Loucy (cell line): ENCODE measurements at regions not wholly inside any gene's neighbourhood (a gene's known extent, or its start where the extent isn't known, plus 50 kb on each side); places are given as distances from the start of the nearest gene placed in this dataset.

Experiments used
- EZH2phosphoT487 ChIP-seq: fragments of 200-600 bp; IDR thresholded peaks from 2 replicates; pipeline ENCODE4 v1.6.1; 2018; ENCODE audit warnings: antibody characterized with exemption, mild to moderate bottlenecking, moderate library complexity, borderline replicate concordance
- TF ChIP-seq, protein P1 (sequence below): fragments of 200-600 bp; sonication (generic); conservative IDR thresholded peaks from 2 replicates; pipeline ENCODE4 v1.5.1; 2014; ENCODE audit warnings: mild to moderate bottlenecking, antibody characterized with exemption, low read length

- TF ChIP-seq, protein P1, sequence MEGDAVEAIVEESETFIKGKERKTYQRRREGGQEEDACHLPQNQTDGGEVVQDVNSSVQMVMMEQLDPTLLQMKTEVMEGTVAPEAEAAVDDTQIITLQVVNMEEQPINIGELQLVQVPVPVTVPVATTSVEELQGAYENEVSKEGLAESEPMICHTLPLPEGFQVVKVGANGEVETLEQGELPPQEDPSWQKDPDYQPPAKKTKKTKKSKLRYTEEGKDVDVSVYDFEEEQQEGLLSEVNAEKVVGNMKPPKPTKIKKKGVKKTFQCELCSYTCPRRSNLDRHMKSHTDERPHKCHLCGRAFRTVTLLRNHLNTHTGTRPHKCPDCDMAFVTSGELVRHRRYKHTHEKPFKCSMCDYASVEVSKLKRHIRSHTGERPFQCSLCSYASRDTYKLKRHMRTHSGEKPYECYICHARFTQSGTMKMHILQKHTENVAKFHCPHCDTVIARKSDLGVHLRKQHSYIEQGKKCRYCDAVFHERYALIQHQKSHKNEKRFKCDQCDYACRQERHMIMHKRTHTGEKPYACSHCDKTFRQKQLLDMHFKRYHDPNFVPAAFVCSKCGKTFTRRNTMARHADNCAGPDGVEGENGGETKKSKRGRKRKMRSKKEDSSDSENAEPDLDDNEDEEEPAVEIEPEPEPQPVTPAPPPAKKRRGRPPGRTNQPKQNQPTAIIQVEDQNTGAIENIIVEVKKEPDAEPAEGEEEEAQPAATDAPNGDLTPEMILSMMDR: no peak
- no peak for TF ChIP-seq EZH2phosphoT487
Measured at GRCh38 chr5:173812811-173813550, 75.2 kb upstream of the CPEB4 start.
